Dendritic cell treated with granulocyte-macrophage colony-stimulating factor and Interleukin-4, amounts not matched to agents 40 ng/mL and 50 ng/mL, for 4 days (primary cell): ENCODE measurements at regions not wholly inside any gene's neighbourhood (a gene's known extent, or its start where the extent isn't known, plus 50 kb on each side); places are given as distances from the start of the nearest gene placed in this dataset.
"Not testable (repeated sequence)": the region's sequence is repeated elsewhere in the genome, so short reads cannot be mapped to it uniquely, and the experiment has no call there.

ENCODE experiments used
- H3K27ac Mint-ChIP-seq: one replicate; pipeline ENCODE4 v1.8.0; 2022; ENCODE audit warnings: mild to moderate bottlenecking, mixed read lengths
- H3K27me3 Mint-ChIP-seq: one replicate; pipeline ENCODE4 v1.8.0; 2022; ENCODE audit warnings: mild to moderate bottlenecking, mixed read lengths
- H3K36me3 Mint-ChIP-seq: one replicate; pipeline ENCODE4 v1.8.0; 2022; ENCODE audit warnings: low read depth, mixed read lengths
- H3K4me1 Mint-ChIP-seq: one replicate; pipeline ENCODE4 v1.8.0; 2022; ENCODE audit warnings: low read depth, mixed read lengths
- H3K4me3 Mint-ChIP-seq: one replicate; pipeline ENCODE4 v1.8.0; 2022; ENCODE audit warnings: mild to moderate bottlenecking, moderate library complexity, mixed read lengths
- H3K9me3 Mint-ChIP-seq: one replicate; pipeline ENCODE4 v1.8.0; 2022; ENCODE audit warnings: mixed read lengths
- intact Hi-C: fragments of 100-400 bp; cut with micrococcal nuclease; formaldehyde crosslinking; loops from one replicate; pipeline ENCODE4 v1.15.0; 2022

DNA sequence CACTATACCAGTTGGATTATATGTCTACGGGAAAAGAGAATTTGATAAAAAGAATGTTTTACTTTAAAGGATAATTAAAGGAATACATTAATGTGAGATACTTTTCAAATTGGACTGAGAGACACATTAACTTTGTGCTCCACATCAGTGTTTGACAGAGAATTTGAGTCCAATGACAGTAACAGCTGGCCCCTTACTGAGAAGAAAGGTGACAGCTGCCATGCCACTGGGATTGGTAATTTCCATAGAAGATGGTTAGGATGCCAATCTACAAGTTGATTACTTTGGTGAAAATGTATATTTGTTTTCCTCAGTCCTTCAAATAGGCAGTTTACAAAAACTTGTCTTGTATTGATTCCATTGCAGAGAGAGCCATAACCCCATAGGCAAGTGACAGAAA lies 578.4 kb downstream of the SLCO4C1 start:
- H3K36me3 Mint-ChIP-seq: no peaks in the 10 kb centered on the region
- intact Hi-C loops: no loop called here
- H3K9me3 Mint-ChIP-seq: no peaks in the 10 kb centered on the region
- no peaks in the 10 kb centered on the region for H3K4me1 Mint-ChIP-seq
- H3K4me3 Mint-ChIP-seq: no peak overlapping the region
- no peak overlapping the region for H3K27ac Mint-ChIP-seq
- H3K27me3 Mint-ChIP-seq: no peaks in the 10 kb centered on the region

GRCh38 chr5:101716941-101717340 lies 579.1 kb downstream of the SLCO4C1 start:
- Mint-ChIP-seq H3K27ac (no peak overlapping the region), H3K4me3 (no peak overlapping the region), H3K9me3 (no peaks in the 10 kb centered on the region), H3K27me3 (no peaks in the 10 kb centered on the region), H3K4me1 (no peaks in the 10 kb centered on the region), H3K36me3 (no peaks in the 10 kb centered on the region)
- intact Hi-C loops: no loop called here

- H3K4me3 Mint-ChIP-seq, intact Hi-C loops, H3K27ac Mint-ChIP-seq, H3K4me1 Mint-ChIP-seq, H3K9me3 Mint-ChIP-seq, H3K36me3 Mint-ChIP-seq, H3K27me3 Mint-ChIP-seq: not testable (repeated sequence)
Observed at GRCh38 chr5:101715790-101716189, 580.3 kb downstream of the SLCO4C1 start.

DNA sequence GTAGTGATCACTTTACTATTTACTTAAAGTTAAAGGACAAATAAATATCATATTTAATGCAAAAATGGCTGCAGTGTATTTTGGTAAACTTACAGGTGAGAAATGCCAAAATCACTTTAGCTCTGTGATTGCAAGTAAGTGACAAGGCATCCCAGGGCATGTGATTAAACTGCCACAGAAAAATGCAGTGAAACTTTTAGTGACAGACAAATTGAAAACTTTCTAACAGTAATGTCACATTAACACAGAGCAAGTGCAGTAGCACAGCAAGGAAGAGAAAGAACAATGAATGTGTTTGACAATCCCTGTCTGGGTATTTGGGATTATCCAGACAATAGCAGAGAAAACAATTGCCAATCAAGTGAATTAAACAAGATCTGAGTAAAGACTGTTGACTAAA lies 606.8 kb downstream of the SLCO4C1 start:
- Mint-ChIP-seq H3K27ac (no peak overlapping the region), H3K36me3 (no peaks in the 10 kb centered on the region), H3K27me3 (no peaks in the 10 kb centered on the region), H3K4me1 (no peaks in the 10 kb centered on the region), H3K9me3 (no peaks in the 10 kb centered on the region), H3K4me3 (no peak overlapping the region)
- intact Hi-C loops: no loop called here

DNA sequence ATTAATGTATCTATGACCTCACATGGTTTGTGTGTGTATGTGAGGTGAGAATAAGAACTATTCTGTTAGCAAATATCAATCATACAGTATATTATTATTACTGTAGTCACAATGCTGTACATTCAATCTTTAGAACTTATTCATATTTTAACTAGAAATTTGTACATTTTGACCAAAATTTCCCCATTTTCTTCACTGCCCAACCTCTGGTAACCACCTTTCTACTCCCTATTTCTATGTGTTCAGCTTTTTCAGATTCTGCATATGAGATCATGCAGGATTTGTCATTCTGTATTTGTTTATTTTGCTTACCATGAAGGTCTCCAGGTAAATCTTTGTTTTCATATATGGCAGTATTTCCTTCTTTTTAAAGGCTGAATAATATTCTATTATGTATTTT lies 607.9 kb downstream of the SLCO4C1 start:
- intact Hi-C loops: no loop called here
- no peaks in the 10 kb centered on the region for H3K9me3 Mint-ChIP-seq
- no peaks in the 10 kb centered on the region for H3K27me3 Mint-ChIP-seq
- no peak overlapping the region for H3K27ac Mint-ChIP-seq
- H3K4me1 Mint-ChIP-seq: no peaks in the 10 kb centered on the region
- H3K36me3 Mint-ChIP-seq: no peaks in the 10 kb centered on the region
- no peak overlapping the region for H3K4me3 Mint-ChIP-seq

DNA sequence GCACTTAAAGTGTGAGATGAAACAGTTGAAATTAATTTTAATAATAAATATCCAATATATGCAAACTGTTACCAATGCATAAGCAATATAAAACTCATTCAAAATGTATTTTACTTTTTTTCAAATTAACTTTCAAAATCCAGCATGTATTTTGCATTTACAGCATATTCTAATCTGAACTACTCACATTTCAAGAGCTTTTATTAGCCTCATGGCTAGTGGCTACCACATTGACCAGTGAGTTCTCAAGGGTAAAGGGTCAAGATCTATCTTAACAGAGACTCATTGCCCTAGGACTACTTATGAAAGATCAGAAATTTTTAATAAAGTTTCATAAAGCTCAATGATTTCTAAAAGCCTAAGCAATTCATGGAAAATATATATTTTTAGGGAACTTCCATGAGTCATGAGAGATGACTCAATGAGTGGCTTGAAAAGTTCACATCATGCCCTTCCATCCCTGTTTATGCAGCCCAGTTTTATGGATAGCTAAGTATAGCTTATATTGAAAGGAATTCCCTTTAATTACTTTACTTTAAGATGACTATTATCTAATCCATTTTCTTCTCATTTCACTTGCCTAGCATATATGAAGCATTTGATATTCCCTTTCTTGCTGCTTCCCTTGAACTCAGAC lies 608.6 kb downstream of the SLCO4C1 start:
- no peaks in the 10 kb centered on the region for H3K27me3 Mint-ChIP-seq
- no peaks in the 10 kb centered on the region for H3K9me3 Mint-ChIP-seq
- no peak overlapping the region for H3K27ac Mint-ChIP-seq
- H3K36me3 Mint-ChIP-seq: no peaks in the 10 kb centered on the region
- no peaks in the 10 kb centered on the region for H3K4me1 Mint-ChIP-seq
- no peak overlapping the region for H3K4me3 Mint-ChIP-seq
- intact Hi-C loops: no loop called here

- intact Hi-C loops: no loop called here
- H3K27ac Mint-ChIP-seq: no peak overlapping the region
- H3K36me3 Mint-ChIP-seq: no peaks in the 10 kb centered on the region
- no peaks in the 10 kb centered on the region for H3K9me3 Mint-ChIP-seq
- no peaks in the 10 kb centered on the region for H3K4me1 Mint-ChIP-seq
- H3K27me3 Mint-ChIP-seq: no peaks in the 10 kb centered on the region
- H3K4me3 Mint-ChIP-seq: no peak overlapping the region
Observed at GRCh38 chr5:101686536-101687157, 609.4 kb downstream of the SLCO4C1 start.

GRCh38 chr5:101679816-101680215 lies 616.3 kb downstream of the SLCO4C1 start:
- Mint-ChIP-seq H3K4me1 (peaks cover 4% of the 10 kb centered on the region), H3K27me3 (no peaks in the 10 kb centered on the region), H3K9me3 (no peaks in the 10 kb centered on the region), H3K36me3 (no peaks in the 10 kb centered on the region), H3K27ac (no peak overlapping the region), H3K4me3 (no peak overlapping the region)
- intact Hi-C loops: loop anchor here (2.0 to 10.0 kb wide), 3 partner anchors 545 to 1249 kb away; no protein-coding TSS in a partner anchor

DNA sequence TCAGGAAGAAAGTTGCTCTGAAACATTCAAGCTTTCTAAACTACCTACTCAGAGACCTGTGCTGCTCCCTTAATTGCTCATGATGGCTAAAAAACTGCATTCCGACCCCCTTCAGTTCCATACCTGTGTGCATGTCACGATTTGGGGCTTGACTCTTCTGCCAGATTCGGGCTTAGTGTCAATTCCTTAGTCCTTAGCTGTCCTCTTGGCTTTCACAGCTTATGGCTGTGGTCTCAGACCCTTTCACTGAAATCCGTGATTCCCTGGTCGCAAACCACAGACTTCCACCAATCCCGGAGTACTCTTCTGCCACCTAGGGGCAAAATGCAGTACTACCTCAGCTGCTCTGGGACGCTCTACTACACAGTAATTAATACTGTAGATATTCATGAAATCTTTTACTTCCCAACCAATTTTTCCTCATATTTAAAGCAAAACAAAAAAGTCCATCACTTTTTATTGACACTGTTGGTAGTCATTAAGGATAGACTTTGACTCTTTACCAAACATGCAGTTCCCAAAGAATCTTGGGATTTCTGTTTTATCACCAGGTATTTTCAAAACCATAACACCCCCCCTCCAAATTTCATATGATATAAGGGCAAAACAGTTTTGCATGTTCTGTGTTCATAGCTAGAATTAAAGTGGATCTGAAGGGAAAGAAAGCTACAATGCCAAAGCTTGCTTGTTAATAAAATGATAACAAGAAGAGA lies 617.4 kb downstream of the SLCO4C1 start:
- Mint-ChIP-seq H3K9me3 (no peaks in the 10 kb centered on the region), H3K36me3 (no peaks in the 10 kb centered on the region), H3K27me3 (no peaks in the 10 kb centered on the region), H3K27ac (no peak overlapping the region), H3K4me3 (no peak overlapping the region), H3K4me1 (peaks cover 4% of the 10 kb centered on the region)
- intact Hi-C loops: loop anchor here (2.0 to 10.0 kb wide), 3 partner anchors 546 to 1248 kb away; no protein-coding TSS in a partner anchor

DNA sequence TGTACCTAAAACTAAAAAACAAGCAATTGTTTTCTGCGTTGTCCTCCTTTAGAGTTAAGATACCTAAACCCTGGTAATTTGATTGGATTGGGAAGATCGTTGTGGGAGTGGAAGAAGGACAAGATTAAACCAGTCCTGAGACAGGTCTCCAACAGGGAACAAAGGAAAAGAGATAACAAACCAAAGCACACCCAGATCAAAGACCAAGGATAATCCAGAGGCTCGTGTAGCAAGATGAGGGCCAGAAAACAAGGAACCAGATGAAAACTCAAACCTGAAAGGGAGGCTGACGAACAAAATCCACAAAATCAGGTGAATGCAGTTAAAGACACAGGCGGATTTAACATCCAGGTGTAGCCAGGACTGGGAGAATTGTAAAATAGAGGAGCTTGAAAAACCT lies 618.1 kb downstream of the SLCO4C1 start:
- intact Hi-C loops: loop anchor here (2.0 to 10.0 kb wide), 3 partner anchors 547 to 1247 kb away; no protein-coding TSS in a partner anchor
- no peaks in the 10 kb centered on the region for H3K9me3 Mint-ChIP-seq
- H3K27me3 Mint-ChIP-seq: no peaks in the 10 kb centered on the region
- peaks cover 4% of the 10 kb centered on the region for H3K4me1 Mint-ChIP-seq
- H3K27ac Mint-ChIP-seq: no peak overlapping the region
- no peaks in the 10 kb centered on the region for H3K36me3 Mint-ChIP-seq
- H3K4me3 Mint-ChIP-seq: no peak overlapping the region

DNA sequence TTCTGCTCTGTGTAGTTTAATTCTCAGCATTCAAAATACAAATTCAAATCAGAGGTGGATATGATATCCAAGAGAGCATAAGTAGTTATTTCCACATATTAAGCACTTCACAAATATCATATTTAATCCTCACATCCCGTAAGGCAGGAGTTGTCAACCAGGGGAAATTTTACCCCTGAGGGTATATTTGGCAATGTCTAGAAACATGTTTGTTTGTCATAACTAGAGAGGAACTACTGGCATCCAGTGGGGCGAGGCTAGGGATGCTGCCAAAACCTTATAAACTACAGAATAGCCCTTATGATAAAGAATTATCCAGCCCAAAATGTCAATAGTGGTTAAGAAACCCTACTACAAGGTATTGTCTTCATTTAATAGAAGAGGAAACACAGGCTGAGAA lies 619.4 kb downstream of the SLCO4C1 start:
- peaks cover 4% of the 10 kb centered on the region for H3K4me1 Mint-ChIP-seq
- no peaks in the 10 kb centered on the region for H3K36me3 Mint-ChIP-seq
- H3K9me3 Mint-ChIP-seq: no peaks in the 10 kb centered on the region
- H3K4me3 Mint-ChIP-seq: no peak overlapping the region
- H3K27me3 Mint-ChIP-seq: no peaks in the 10 kb centered on the region
- intact Hi-C loops: loop anchor here (5.0 to 10.0 kb wide), 2 partner anchors 548 to 1054 kb away; no protein-coding TSS in a partner anchor
- no peak overlapping the region for H3K27ac Mint-ChIP-seq

- H3K9me3 Mint-ChIP-seq: no peaks in the 10 kb centered on the region
- no peak overlapping the region for H3K27ac Mint-ChIP-seq
- H3K36me3 Mint-ChIP-seq: no peaks in the 10 kb centered on the region
- H3K4me1 Mint-ChIP-seq: peaks cover 4% of the 10 kb centered on the region
- intact Hi-C loops: loop anchor here (5.0 to 10.0 kb wide), 2 partner anchors 549 to 1053 kb away; no protein-coding TSS in a partner anchor
- no peak overlapping the region for H3K4me3 Mint-ChIP-seq
- H3K27me3 Mint-ChIP-seq: no peaks in the 10 kb centered on the region
Observed at GRCh38 chr5:101675510-101676219, 620.4 kb downstream of the SLCO4C1 start.

DNA sequence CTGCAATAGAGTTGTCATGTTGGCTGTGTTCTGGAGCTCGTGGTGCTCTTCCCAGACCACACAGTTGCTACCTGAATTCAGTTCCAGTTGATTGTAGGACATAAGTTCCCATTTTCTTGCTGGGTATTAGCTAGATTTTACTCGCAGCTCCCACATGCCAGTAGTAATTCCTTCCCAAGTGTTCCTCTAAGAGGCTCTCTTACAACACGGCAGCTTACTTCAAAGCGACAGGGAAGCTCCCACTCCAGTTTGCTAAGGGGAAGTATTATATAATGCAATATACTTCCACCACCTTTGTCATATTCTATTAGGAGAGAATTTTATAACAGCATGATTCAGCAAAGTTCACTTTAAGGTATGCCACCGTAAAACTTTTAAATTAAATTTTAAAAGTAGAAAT lies 623.0 kb downstream of the SLCO4C1 start:
- Mint-ChIP-seq H3K36me3 (no peaks in the 10 kb centered on the region), H3K27ac (no peak overlapping the region), H3K4me3 (no peak overlapping the region), H3K9me3 (no peaks in the 10 kb centered on the region), H3K27me3 (no peaks in the 10 kb centered on the region), H3K4me1 (no peaks in the 10 kb centered on the region)
- intact Hi-C loops: loop anchor here (10.0 kb wide), 1 partner anchor 552 kb away; no protein-coding TSS in a partner anchor
